ENCODE measurements at regions not wholly inside any gene's neighbourhood (a gene's known extent, or its start where the extent isn't known, plus 50 kb on each side); places are given as distances from the start of the nearest gene placed in this dataset.
"Not testable (repeated sequence)": the region's sequence is repeated elsewhere in the genome, so short reads cannot be mapped to it uniquely, and the experiment has no call there.

DNA sequence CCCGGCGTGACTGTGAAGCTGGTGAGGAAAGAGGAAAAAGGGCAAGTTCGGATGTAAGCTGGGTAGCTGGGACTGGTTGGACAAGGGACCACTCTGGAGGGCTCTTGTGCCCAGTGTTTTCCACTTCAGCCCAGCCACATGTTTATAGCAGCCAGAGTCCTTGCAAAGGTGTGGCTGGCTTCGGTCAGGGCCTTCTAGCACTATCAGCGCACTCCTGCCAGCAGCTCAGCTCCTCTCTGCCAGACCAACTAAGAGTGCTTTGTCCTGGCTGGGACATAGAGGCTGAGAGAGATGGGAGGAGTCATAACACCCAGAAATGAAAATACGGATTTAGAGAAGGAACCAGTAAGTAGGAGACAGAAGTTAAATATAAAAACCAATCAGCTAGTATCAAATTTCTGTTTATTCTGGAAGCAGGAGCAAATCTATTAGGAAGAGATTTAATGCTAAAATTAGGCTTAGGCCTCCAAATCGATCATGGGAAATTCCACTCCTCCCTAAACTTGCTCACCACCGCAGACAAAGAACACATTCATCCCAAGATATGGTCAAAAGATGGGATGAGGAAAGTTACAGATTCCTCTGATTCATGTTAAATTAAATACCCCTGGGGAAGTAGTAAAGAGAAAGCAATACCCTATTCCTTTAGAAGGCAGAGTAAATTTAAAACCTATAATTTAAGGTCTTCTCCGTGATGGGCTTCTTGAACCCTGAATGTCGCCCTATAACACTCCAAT lies 135.0 kb downstream of the RALA start:
- no peak for DNase-seq (ENCODE audit: low read depth in 2 of 2)

DNA sequence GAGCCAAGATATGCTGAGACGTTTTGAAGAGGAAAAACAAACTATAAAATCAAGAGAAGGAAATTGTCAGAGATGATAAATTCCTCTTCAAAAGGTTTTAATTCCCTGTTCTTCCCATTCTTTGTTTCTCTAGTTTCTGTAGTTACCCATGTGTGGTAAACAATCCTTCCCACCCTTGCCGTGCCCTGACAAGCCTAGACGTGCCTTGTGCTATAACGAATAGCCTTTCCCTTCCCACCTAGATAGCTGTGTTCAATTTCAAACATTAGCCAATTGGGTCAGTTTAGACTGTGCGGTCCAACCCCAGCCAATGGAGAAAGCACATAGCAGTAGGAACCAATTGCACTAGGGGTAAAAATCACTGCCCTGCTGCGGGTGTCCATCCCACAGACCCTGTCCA lies 138.1 kb downstream of the RALA start:
- no peak for DNase-seq (ENCODE audit: low read depth in 2 of 2)

DNA sequence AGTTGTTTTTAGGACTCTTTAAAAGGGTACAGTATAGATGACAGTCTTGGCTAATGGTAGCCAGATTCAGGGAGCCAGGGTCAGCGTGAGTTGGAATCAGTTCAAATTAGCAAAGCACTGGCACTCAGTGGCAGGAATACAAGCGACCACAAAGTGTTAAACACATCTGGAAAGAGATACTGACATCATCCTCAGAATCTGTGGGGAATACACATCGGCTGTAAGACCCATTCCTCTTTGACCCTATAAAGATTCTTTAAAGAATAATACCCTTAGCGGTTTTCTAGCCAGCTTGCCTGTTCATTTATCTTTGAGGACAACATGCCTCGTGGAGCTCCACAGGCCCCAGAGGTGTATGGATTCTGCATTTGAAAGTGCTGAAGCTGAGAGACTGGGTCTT lies 139.1 kb downstream of the RALA start:
- not testable (repeated sequence) for DNase-seq (ENCODE audit: low read depth in 2 of 2)

DNA sequence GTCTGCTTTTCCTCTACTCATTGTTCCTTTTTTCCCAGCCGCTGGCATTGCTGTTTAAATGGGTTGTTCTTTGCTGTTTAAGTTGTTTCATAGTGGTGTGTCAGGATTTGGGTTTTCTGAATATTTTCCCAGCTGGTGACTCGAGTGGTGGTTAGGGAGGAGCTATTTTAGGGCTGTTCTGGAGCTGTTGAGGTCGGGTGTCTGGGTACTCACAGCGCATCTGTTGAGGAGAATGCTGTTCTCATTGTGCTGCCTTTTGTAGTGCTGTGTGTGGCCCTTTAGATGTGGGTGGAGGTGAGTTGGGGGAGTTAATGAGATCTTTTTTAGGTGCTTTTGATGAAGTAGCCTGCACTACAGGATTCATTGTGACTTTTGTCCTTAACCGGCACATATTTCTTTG lies 139.5 kb downstream of the RALA start:
- not testable (repeated sequence) for DNase-seq (ENCODE audit: low read depth in 2 of 2)

DNA sequence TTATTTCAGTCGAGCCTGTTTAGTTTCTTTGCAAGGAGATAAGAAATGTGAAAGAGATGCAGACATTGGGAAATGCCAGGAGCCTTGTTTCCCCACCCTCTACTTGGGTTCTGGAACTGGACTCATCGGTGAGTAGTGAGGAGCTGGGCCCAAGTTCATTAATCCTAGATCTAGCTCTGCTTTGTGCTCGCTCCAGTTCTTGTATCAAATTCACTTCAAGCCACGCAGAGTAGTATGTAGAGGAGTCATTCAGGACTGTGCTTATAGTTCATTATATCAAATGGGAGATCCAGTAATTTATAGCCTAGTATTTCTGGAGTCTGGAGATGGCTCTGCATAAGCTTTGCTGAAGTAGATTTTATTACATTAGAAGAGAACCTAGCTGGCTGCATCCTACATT lies 142.5 kb downstream of the RALA start:
- DNase-seq (ENCODE audit: low read depth in 2 of 2) = not testable (repeated sequence)

DNA sequence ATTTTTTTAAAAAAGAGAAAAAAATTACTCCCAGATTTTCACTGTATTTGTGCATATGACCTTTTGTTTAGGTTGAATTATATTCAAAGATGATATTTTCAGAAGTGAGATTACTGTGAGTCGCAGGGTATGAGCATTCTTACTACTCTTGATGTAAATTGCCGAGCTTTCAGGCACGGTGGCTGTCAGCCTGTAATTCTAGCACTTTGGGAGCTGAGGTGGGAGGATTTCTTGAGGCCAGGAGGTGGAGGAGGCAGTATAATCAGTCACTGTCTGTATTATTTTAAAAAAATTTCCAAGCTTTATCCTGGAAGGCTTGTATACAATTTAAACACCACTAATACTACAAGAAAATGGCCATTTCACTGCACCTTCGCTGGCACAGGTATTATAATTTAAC lies 145.1 kb downstream of the RALA start:
- DNase-seq (ENCODE audit: low read depth in 2 of 2) = not testable (repeated sequence)

DNA sequence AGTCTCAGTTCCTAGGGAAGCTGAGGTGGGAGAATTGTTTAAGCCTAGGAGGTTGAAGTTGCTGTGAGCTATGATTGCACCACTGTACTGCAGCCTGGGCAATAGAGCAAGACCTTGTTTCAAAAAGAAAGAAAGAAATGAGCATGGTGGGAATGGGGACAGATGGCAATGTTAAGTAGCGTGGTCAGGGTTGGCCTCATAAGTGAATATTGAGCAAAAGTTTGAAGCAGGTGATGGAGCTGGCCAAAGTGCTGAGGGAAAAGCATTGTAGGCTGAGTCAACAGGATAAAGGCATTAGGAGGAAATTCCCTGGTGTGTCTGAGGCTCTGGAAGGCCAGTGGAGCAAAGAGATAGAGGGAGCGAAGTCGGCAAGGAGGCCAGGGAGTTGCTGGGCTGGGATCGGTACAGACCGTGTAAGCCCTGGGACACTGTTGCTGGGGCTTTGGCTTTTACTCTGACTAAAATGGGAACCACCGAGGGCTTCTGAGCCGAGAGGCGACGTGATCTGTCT lies 151.0 kb downstream of the RALA start:
- not testable (repeated sequence) for DNase-seq (ENCODE audit: low read depth in 2 of 2)

DNA sequence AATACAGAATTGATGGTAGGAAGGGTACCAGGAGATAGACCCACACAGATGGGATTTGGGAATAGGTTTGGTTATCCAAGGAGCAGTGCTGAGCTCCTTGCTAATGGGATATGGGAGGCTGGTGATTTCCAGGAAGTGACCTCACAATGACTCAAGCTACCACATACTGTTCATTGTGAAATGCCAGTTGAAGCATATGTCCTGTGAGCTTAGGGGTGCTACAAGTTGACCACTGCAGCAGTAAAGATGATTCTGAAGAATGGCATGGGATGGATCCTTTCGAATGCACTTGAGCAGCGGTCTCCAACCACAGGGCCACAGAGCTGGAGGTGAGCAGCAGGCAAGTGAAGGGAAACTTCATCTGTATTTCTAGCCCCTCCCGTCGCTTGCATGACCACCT lies 158.2 kb downstream of the RALA start:
- DNase-seq (ENCODE audit: low read depth in 2 of 2) = not testable (repeated sequence)

DNA sequence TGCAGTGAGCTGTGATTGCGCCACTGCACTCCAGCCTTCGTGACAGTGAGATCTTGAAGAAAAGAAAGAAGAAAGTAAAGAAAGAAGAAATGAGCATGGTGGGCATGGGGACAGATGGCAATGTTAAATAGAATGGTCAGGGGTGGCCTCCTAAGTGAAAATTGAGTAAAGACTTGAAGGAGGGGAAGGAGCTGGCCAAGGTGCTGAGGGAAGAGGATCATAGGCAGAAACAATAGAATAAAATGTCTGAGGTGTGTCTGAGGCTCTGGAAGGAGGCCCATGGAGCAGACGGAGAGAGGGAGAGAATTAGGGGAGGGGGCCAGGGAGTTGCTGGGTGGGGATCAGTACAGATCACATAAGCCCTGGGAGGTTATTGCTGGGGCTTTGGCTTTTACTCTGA lies 163.1 kb downstream of the RALA start:
- not testable (repeated sequence) for DNase-seq (ENCODE audit: low read depth in 2 of 2)

DNA sequence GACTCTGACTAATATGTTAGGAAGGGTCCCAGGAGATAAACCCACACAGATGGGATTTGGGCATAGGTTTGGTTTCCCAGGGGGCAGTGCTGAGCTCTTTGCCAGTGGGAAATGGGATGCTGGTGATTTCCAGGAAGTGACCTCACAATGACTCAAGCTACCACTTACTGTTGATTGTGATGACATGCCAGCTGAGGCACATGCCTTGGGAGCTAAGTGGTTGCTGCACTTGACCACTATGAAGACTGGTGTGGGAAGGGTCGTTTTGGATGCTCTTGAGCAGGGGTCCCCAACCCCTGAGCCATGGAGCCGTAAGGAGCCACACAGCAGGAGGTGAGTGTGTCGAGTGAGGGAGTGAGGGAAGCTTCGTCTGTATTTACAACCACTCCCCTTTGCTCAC lies 159.0 kb upstream of the CDK13 start:
- not testable (repeated sequence) for DNase-seq (ENCODE audit: low read depth in 2 of 2)

DNA sequence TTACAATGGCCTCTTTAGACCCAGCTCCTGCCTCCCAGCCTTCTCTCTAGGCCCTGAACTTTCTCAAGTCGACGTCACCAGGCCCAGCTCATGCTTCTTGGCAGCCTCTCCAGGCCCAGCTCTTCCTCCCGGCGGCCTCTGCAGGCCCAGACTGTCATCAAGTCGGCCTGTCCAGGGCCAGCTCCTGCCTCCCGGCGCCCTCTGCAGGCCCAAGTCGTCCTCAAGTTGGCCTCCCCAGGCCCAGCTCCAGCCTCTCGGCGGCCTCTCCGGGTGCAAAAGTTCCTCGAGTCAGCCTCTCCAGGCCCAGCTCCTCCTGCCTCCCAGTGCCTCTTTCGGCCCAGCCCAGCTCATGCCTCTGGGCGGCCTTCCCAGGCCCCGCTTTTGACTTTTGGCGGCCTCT lies 158.1 kb upstream of the CDK13 start:
- DNase-seq (ENCODE audit: low read depth in 2 of 2) = not testable (repeated sequence)

DNA sequence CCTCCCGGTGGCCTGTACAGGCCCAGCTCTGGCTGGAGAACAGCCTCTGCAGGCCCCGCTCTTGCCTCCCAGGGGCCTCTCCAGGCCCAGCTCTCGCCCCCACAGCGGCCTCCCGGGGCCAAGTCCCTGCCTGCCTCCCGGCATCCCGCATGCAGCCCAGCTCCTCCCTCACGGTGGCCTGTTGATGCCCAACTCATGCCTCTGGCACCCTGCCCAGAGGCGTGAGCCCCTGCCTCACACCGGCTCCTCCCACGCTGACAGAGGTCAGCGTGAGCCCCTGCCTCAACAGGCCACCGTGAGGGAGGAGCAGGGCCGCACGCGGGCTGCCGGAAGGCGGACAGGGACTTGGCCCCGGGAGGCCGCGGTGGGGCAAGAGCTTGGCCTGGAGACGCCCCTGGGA lies 157.0 kb upstream of the CDK13 start:
- not testable (repeated sequence) for DNase-seq (ENCODE audit: low read depth in 2 of 2)

DNA sequence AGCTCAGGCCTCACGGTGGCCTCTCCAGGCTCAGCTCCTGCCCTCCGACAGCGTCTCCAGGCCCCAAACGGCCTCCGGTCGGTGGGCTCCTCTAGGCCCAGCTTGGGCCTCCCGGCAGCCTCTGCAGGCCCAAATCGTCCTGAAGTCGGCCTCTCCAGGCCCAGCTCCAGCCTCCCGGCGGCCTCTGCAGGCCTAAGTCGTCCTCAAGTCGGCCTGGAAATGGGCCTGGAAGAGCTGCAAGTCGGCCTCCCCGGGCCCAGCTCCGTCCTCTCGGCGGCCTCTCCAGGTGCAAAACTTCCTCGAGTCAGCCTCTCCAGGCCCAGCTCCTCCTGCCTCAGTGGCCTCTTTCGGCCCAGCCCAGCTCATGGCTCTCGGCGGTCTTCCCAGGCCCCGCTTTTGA lies 156.2 kb upstream of the CDK13 start:
- DNase-seq (ENCODE audit: low read depth in 2 of 2) = not testable (repeated sequence)

DNA sequence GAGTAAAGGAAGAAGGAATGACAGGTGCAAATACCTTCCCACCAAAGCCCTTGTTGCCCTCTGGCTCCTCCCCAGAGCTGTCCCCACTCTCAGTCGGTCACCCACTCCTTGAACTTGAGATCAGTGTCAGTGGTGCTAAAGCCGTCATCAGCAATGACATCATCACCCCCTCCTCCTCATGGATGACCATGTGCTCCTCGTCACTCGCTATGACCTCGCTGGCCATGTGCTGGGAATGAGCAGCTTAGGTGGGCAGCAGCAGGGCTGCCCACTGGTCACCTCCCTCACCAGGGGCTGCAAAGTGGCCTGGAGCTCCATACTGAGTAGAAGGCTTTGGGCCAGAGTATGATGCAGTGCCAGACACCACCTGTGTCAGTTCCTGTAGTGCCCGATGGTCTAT lies 153.1 kb upstream of the CDK13 start:
- DNase-seq (ENCODE audit: low read depth in 2 of 2) = not testable (repeated sequence)

DNA sequence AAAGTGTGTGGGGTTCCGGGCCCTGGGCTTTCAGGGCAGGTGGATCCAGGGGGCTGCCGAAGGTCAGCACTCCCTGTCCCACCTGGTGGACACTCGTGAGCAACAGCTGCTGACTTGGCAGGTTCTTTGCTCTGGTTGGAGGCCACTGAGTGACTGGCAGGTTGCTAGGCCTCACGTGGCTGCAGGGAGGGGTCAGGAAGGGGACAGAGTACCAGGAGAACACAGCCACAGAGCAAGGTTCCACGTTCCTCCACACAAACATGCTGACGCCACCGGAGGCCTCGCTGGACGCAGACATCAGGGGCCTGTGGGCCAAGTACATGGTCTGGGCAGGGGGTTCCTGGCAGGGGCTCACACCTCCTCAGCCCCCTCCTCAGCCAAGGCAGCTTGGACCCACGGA lies 152.0 kb upstream of the CDK13 start:
- not testable (repeated sequence) for DNase-seq (ENCODE audit: low read depth in 2 of 2)

DNA sequence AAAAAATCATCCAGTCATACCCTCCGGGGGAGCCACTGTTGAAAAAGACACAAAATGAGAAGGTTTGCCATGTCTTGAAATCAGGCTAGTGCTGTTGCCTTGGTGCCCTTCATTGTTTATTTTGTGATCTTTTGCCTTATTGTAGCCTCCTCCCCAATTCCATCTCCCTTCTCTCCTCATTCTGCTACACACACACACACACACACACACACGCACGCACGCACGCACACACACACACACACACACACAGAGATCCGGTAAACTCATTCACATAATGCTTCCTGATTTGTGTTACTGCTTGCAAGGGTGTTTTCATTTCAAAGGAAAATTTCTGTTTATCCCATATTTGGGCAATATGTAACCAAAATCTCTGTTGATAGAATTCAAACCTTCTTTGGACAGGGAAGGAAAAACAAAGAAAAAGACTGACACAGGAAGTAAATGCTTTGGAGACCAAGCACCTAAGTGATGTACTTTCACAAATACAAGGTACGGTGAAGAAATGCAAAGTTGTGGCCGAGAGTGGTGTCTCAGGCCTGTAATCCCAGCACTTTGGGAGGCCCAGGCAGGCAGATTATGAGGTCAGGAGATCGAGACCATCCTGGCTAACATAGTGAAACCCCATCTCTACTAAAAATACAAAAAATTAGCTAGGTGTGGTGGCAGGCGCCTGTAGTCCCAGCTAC lies 141.1 kb upstream of the CDK13 start:
- no peak for DNase-seq (ENCODE audit: low read depth in 2 of 2)

DNA sequence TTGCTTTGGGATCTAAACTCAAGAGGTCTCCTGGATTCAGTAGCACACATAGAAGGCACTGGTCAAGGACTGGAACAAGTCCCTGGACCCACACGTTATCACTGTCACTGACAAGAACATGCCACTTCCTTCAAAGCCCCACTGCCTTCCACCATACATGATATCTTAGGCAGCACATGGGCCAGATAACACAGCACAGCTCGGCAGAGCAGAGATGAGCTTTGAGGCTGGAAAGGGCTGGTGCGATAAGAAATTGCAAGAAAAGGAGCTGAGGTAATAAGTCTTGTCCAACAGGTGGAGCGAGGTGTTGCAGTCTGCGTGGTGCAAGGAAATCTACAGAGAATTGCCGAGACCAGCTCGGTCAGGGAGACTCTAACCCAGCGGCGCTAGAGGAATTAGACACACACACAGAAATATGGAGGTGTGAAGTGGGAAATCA lies 139.8 kb upstream of the CDK13 start:
- DNase-seq (ENCODE audit: low read depth in 2 of 2) = no peak

DNA sequence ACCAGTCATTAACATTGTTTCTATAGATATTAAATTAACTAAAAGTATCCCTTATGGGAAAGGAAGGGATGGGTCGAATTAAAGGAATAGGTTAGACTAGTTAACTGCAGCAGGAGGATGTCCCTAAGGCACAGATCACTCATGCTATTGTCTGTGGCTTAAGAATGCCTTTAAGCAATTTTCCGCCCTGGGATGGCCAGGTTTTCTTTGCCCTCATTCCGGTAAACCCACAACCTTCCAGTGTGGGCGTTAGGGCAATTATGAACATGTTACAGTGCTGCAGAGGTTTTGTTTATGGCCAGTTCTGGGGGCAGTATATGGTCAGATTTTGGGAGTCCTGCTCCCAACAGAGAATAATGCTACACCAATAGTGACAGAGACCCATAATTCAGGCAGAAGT lies 139.3 kb upstream of the CDK13 start:
- DNase-seq (ENCODE audit: low read depth in 2 of 2) = no peak

DNA sequence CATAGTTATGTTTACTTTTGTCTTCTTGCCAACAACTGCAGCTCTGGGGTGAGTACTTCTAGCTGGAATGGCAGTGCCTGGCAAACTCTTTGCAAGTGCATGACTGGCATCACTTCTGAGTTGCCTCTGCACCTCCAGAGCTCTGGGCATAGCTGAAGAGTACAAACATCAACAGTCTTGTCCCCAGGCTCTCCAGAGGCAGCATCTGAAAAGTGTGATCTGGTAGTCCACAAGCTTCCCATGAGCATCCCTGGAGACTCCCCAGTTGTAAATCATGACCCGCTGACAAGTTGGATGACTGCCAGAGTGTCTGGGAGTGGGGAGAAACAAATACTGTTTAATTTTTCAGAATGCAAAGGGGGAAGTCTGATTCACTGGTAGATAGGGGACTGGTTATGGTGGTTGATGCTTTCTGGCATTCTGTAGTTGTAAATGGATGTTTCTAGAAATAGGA lies 138.9 kb upstream of the CDK13 start:
- no peak for DNase-seq (ENCODE audit: low read depth in 2 of 2)

DNA sequence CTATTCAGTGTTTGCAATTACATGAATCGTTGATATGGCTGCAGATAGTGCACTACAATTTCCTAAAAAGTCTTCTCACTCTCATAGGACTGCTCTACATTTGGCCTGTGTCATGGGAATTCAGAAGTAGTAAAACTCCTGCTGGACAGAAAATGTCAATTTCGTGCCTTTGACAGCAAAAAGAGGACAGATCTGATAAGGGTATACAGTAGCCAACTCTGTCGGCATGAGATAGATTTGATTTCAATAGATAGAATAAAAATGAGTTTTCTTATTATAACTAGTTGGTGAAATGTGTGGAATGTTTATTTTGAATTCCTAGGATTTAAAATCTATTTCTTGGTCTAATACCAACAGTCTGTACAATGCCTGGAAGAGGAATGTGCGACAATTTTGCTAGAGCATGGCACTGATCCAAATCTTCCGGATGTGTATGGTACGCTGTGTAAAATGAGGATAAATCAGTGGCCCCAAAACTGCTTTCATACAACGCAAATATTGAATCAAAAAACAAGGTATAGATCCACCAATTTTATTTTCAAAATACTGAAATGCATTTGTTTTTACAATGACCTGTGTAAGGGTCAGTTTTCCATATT lies 133.5 kb upstream of the CDK13 start:
- no peak for DNase-seq (ENCODE audit: low read depth in 2 of 2)

DNA sequence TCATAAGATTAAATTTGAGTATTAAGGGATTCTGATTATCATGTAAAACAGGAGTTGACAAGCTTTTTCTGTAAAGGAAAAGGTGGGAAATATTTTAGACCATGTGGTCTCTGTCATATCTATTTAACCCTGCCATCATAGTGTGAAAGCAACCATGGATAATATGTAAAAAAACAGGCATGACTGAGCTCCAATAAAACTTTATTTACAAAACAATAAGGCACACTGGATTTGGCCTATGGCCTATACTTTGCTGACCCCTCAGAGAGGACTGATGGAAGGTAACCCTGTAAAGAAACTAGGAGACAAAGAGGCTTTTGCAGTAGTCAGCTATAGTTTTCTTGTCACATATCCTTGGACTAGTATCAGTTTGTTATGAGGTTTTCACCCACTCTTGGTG lies 130.5 kb upstream of the CDK13 start:
- DNase-seq (ENCODE audit: low read depth in 2 of 2) = no peak

DNA sequence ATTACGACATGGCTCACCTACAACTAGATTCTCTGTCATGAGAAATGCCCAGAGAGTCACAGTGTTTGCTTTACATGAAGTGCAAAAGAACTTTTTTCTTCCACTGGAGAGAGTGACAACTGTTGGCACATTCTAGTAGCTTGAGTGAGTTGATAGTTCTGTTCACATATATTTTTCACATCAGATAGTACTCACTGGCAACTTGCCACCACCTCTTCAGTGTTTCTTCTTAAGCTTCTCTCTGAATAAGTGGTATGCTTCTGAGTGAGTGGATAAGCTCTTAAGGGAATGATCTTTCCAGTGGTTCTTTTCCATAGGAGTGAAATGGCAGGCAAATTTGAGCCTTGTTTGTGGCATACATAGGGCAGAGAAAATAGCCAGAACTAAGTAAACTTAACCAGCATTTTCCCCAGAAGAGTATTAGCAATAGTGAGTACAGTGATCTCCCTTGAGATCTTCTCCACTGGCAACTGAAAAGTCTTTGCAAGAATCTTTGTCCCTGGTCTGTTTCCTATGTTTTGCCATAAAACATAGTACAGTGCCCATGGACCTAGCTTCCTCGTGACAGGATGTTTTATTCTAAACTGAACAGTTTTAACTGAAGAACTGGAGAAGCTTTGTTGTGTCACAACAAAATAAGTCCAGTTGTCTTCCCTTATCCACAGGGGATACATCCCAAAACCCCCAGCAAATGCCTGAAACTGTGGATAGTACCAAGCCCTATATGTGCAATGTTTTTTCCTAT lies 125.4 kb upstream of the CDK13 start:
- no peak for DNase-seq (ENCODE audit: low read depth in 2 of 2)

All from stimulated activated CD8-positive, alpha-beta memory T cell treated with anti-CD3 and anti-CD28 coated beads, Interleukin-2, amount 100 ng/mL, for 1 hour (primary cell).